ENCODE measurements at regions not wholly inside any gene's neighbourhood (a gene's known extent, or its start where the extent isn't known, plus 50 kb on each side); places are given as distances from the start of the nearest gene placed in this dataset.

GRCh38 chr1:22285549-22286396, 142.9 kb upstream of the WNT4 start:
- no peak for DNase-seq (ENCODE audit: low spot score)

DNA sequence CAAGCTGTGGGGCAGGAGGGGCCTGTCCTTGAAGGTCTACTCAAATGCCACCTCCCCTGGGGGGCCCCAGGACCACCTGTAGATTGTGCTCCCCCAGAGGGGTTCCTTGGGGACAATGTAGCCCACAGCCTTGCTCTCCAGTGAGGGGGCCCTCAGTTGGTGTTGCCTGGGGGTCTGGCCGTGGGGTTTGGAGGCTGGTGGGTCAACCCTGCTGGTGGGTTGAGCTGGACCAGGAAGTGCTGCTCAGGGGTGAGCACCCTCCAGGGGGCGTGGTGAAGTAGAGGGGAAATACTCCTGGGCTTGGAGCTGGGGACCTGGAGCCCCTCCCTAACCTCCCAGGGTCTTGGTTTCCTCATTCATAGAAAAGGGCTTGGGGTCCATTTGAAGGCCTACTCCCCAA, 143.6 kb upstream of the WNT4 start:
- no peak for DNase-seq (ENCODE audit: low spot score)

- DNase-seq (ENCODE audit: low spot score): no peak
These were observed 144.4 kb upstream of the WNT4 start for GRCh38 chr1:22287273-22287672.

DNA sequence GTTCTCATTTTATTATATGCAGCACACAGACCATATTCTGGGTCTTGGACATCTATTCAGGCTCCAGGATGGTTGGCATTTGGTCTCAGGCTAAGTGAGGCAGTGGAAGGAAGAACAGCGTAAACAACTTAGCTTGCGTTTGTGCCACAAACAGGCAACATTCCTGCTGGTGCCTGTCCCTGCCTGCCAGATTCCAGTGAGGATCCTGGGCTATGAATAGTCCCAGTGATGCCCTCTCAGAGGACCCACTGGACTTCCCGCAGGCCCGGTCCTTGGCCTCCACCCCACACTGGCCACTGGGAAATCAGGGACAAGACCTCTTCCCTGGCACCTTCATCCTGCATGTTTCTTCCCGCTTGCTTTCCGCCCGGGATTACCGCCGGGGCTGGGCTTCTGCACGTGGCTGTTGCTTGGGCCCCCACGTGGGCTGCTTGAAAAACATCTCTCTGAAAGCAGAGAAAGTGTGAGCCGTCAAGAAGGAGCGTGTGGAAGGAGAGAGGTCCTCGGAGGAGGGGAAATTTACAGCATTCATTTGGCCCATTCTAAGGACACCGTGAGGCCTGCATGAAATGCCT, 145.1 kb upstream of the WNT4 start:
- DNase-seq (ENCODE audit: low spot score): no peak

DNA sequence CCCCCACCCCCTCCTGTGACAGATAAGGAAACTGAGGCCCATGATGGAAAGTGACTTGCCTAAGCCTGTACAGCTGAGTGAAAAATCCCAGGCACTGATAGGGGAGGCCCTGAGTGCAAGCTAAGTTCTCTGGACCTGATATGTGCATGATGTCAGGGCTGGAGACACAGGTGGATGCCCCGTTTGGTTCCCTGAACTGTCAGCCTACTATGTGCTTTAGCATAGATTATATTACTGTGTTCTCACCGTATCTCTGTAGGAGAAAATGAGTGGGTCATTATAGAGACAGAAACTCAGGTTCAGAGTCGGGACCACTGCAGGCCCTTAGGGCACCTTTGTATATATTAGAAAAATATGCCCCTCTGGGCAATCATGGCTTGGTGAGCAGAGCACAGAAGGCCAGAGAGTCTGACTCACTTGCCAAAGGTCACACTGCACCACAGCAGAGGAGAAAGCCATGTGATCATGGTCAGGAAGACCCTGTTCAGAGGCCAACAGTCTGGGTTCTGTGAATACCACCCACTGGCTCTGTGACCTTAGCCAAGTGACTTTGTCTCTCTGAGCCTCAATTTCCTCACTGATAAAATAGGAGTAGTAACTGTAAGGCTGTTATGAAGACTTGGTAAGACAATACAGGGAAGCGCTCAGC, 145.8 kb upstream of the WNT4 start:
- DNase-seq (ENCODE audit: low spot score): no peak

DNA sequence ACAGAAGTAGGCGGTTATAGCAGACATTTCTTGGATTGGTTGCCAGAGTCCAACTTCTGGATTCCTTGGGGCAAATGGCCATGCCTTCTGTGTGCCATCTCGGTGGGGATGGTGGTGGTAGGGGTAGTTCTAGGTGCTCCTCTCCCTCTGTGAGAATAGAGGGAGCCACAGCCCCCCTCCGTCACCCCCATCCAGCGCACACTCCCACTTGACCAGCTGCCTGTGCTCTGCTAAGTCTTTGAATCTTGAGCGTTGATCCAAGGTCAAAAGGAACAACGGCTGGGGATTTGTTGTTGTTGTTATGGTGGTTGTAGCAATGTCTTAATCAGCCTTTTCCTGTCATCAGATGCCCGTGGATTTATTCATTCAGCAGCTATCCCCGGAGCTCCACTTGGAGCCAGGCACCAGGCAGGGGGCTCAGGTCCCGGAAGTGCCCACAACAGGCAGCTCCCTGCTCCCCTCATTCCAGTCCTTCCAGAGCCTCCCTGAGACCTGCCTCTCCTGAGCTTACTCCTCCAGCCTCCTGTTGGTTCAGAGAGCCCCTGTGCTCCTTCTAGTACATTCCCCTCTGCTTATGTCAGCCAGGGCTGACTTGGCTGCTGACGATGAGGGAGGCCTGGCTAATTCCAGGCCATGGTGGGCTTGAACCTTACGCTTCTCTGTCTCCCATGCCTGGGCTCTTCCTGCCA, 146.6 kb upstream of the WNT4 start:
- no peak for DNase-seq (ENCODE audit: low spot score)

DNA sequence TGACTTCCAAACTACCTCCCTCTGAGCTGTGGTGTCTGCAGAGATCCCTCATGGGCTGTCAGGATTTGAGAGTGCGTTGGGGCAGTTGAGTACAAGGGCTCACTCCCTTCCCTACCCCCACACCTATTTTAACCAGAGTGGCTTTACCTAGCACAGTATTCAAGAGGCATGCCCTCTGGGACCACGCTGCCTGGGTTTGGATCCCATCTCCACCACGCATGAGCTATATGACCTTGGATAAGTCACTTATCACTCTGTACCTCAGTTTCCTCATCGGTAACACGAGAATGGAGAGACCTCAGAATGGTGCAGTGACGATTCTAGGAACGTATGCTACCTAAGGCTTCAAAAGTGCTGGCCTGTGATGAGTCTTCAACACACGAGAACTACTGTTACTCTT, 147.3 kb upstream of the WNT4 start:
- no peak for DNase-seq (ENCODE audit: low spot score)

- no peak for DNase-seq (ENCODE audit: low spot score)
These were observed 147.7 kb upstream of the WNT4 start for GRCh38 chr1:22290611-22291010.

DNA sequence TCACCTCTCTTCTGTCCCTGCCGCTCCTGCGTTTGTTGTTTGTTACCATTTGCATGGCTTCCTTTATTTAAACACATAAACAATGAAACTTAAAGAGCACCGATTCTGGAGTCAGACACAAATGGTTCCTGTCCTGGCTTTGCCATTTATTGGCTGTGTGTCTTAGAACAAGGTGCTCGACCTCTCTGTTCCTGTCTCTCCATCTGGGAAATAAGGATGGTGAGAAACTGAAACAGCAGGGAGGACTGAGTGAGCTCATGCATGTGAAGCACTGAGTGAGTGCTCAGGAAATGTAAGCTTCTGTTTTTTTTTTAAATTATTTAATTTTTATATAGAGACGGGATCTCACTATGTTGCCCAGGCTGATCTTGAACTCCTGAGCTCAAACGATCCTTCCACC, 148.2 kb upstream of the WNT4 start:
- DNase-seq (ENCODE audit: low spot score): no peak

GRCh38 chr1:22291494-22291893, 148.6 kb upstream of the WNT4 start:
- no peak for DNase-seq (ENCODE audit: low spot score)

- DNase-seq (ENCODE audit: low spot score): no peak
These were observed 149.3 kb upstream of the WNT4 start for GRCh38 chr1:22292011-22292788.

DNA sequence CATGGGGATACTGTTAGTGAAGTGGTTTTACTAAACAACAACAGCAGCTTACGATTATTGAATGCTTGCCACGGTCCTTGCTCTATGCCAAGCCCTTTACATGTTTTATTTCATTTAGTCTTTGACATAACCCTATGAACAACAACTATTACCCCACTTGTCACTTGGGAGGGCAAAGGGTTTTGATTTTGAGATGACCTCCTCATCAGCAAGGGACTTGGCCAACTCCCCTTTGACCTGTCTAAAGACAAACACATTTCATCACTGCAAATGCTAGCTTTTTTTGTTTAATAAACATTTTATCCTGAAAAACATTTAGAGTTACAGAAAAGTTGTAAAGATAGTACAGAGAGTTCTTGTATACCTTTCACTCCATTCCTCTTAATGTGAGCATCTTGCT, 152.5 kb upstream of the WNT4 start:
- DNase-seq (ENCODE audit: low spot score): no peak

GRCh38 chr1:22295856-22296255, 153.0 kb upstream of the WNT4 start:
- DNase-seq (ENCODE audit: low spot score): no peak

DNA sequence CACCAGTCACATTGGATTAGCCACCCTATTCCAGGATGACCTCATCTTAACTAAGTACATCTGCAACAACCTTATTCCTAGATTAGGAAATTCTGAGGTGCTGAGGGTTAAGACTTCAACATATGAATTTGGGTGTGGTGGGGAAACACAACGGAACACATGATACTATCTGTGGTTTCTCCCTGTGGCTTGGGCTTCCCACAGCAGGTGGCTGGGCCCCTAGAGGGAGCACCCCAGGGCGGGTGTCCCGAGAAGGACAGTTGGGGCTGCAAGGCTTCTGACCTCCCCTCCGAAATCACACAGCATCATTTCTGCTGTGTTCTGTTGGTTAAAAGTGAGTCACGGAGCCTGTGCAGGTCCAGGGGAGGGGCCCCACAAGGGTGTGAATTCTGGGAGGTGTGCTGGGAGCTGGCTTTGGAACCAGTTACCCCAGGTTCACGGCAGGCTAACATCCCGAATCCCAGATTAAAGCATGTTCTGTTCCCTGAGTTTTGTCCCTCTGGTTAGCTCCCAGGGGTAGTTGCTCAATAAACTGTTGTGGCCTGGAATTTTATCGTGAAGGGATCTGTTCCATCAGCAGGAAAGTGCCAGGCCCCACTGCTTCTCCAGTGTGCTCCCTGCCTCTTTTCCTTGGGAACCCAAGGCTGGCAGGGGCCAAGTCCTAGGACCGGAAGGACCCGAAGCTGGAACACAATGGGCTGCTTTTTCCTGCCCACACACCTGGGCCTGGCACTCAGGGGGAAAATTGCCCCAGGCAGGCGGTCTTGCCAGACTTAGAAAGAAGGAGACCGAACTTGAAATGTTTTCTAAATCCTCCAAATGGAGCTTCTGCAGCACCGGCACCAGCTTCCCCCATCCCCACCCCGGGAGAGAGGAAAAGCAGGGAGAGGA, 154.0 kb upstream of the WNT4 start:
- no peak for DNase-seq (ENCODE audit: low spot score)

DNA sequence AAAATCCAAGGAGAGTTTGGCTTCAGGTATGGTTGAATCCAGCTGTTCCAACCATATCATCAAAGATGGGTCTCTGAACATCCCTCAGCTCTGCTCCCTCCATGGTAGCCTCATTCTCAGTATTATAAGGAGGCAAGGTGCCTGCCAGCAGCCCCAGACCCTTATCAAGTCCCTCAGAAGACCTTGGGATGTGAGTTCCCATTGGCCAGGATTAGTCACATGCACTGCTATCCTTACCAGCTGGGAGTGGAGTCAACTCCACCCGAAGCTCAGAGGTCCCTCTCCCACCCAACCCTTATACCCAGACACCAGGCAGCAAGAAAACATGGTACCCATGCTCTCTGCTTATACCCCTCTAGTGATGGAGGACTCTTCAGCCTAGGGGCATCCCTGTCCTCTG, 153.7 kb upstream of the ZBTB40 start:
- no peak for DNase-seq (ENCODE audit: low spot score)

DNA sequence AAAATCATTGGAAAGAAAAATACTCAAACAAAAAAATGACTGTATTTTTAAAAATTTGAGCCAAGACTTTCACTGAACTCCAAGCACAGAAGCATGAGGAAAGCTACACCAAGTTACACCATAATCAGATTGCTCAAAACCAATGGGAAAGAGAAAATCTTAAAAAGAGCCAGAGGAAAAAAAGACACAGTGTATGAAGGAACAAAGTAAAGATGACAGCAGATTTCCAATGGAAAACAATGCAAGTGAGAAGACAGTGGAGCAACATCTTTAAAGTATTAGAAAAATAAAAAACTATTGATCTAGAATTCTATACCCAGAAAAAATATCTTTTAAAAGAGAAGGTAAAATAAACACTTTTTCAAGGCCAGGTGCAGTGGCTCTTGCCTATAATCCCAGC, 147.8 kb upstream of the ZBTB40 start:
- no peak for DNase-seq (ENCODE audit: low spot score)

- no peak for DNase-seq (ENCODE audit: low spot score)
These were observed 142.1 kb upstream of the ZBTB40 start for GRCh38 chr1:22309572-22309971.

- no peak for DNase-seq (ENCODE audit: low spot score)
These were observed 140.2 kb upstream of the ZBTB40 start for GRCh38 chr1:22311461-22311860.

GRCh38 chr1:22313321-22313720, 138.3 kb upstream of the ZBTB40 start:
- no peak for DNase-seq (ENCODE audit: low spot score)

GRCh38 chr1:22314706-22315105, 136.9 kb upstream of the ZBTB40 start:
- no peak for DNase-seq (ENCODE audit: low spot score)

Data from CD4-positive, alpha-beta T cell treated with Interleukin-6 at 100 ng/mL for 8 hours (primary cell).